Skeletal muscle tissue (tissue), 3 donors: ENCODE measurements at regions not wholly inside any gene's neighbourhood (a gene's known extent, or its start where the extent isn't known, plus 50 kb on each side); places are given as distances from the start of the nearest gene placed in this dataset.

Source experiments
- H3K27ac ChIP-seq: one replicate; pipeline ENCODE4 v1.7.0; 2013; ENCODE audit warnings: mild to moderate bottlenecking, low read depth, low read length, inconsistent platforms
- H3K27me3 ChIP-seq, 3 donors: one replicate each; pipeline ENCODE4 v1.7.0; 2013; ENCODE audit warnings: low read length in 3 of 3; ENCODE audit not compliant: control insufficient read depth in 3 of 3, insufficient read depth in 3 of 3
- H3K36me3 ChIP-seq, 3 donors: one replicate each; pipeline ENCODE4 v1.7.0; 2013; ENCODE audit warnings: low read length in 3 of 3; ENCODE audit not compliant: control insufficient read depth in 3 of 3, insufficient read depth in 3 of 3
- H3K4me1 ChIP-seq, 3 donors: one replicate each; pipeline ENCODE4 v1.7.0; 2013; ENCODE audit warnings: low read length in 3 of 3, mild to moderate bottlenecking in 3 of 3; ENCODE audit not compliant: control insufficient read depth in 3 of 3, insufficient read depth in 3 of 3
- H3K4me3 ChIP-seq, 3 donors: one replicate each; pipeline ENCODE4 v1.7.0; 2013; ENCODE audit warnings: low read length in 3 of 3
- H3K9ac ChIP-seq, 3 donors: one replicate each; pipeline ENCODE4 v1.7.0; 2013; ENCODE audit warnings: low read length in 3 of 3, mild to moderate bottlenecking in 3 of 3, moderate library complexity in 2 of 3, low read depth in 1 of 3
- H3K9me3 ChIP-seq, 3 donors: one replicate each; pipeline ENCODE4 v1.7.0; 2013; ENCODE audit warnings: low read length in 3 of 3; ENCODE audit not compliant: control insufficient read depth in 3 of 3
- donor health status: Osteomylitis.

GRCh38 chr10:64515970-64516699 lies 994.9 kb downstream of the REEP3 start:
- Histone ChIP-seq H3K36me3 (no peaks in the 10 kb centered on the region), H3K27ac (no peak overlapping the region), H3K9ac (no peak overlapping the region), H3K4me1 (no peaks in the 10 kb centered on the region), H3K4me3 (no peak overlapping the region), H3K9me3 (no peaks in the 10 kb centered on the region), H3K27me3 (no peaks in the 10 kb centered on the region)

- no peaks in the 10 kb centered on the region for H3K4me1 ChIP-seq
Measured at GRCh38 chr10:64518456-64518855, 997.3 kb downstream of the REEP3 start.

GRCh38 chr10:64519427-64519826 lies 998.2 kb downstream of the REEP3 start:
- no peaks in the 10 kb centered on the region for H3K9me3 ChIP-seq
- H3K27ac ChIP-seq: no peak overlapping the region
- no peaks in the 10 kb centered on the region for H3K27me3 ChIP-seq
- no peak overlapping the region for H3K4me3 ChIP-seq
- no peaks in the 10 kb centered on the region for H3K4me1 ChIP-seq
- no peaks in the 10 kb centered on the region for H3K36me3 ChIP-seq
- H3K9ac ChIP-seq: no peak overlapping the region

More at GRCh38 chr10:64518456-64518855, 997.3 kb downstream of the REEP3 start:
- Histone ChIP-seq H3K36me3 (no peaks in the 10 kb centered on the region), H3K27ac (no peak overlapping the region), H3K9me3 (no peaks in the 10 kb centered on the region), H3K27me3 (no peaks in the 10 kb centered on the region), H3K9ac (no peak overlapping the region), H3K4me3 (no peak overlapping the region)

- no peaks in the 10 kb centered on the region for H3K9me3 ChIP-seq
- H3K4me1 ChIP-seq: no peaks in the 10 kb centered on the region
- H3K27ac ChIP-seq: no peak overlapping the region
- H3K36me3 ChIP-seq: no peaks in the 10 kb centered on the region
- H3K27me3 ChIP-seq: no peaks in the 10 kb centered on the region
- H3K4me3 ChIP-seq: no peak overlapping the region
- H3K9ac ChIP-seq: no peak overlapping the region
Measured at GRCh38 chr10:64519831-64520230, 998.6 kb downstream of the REEP3 start.

- Histone ChIP-seq H3K36me3 (no peaks in the 10 kb centered on the region), H3K9me3 (no peaks in the 10 kb centered on the region), H3K4me3 (no peak overlapping the region), H3K27me3 (no peaks in the 10 kb centered on the region), H3K4me1 (no peaks in the 10 kb centered on the region), H3K9ac (no peak overlapping the region), H3K27ac (no peak overlapping the region)
Measured at GRCh38 chr10:64523065-64523759, 1002.0 kb downstream of the REEP3 start.

- Histone ChIP-seq H3K36me3 (no peaks in the 10 kb centered on the region), H3K9me3 (no peaks in the 10 kb centered on the region), H3K4me3 (no peak overlapping the region), H3K27me3 (no peaks in the 10 kb centered on the region), H3K9ac (no peak overlapping the region), H3K27ac (no peak overlapping the region), H3K4me1 (no peaks in the 10 kb centered on the region)
Measured at GRCh38 chr10:64528294-64529002, 1007.2 kb downstream of the REEP3 start.

GRCh38 chr10:64529003-64529350 lies 1007.8 kb downstream of the REEP3 start:
- Histone ChIP-seq H3K9ac (no peak overlapping the region), H3K9me3 (no peaks in the 10 kb centered on the region), H3K36me3 (no peaks in the 10 kb centered on the region), H3K27ac (no peak overlapping the region), H3K4me1 (no peaks in the 10 kb centered on the region), H3K4me3 (no peak overlapping the region), H3K27me3 (no peaks in the 10 kb centered on the region)

- H3K27ac ChIP-seq: no peak overlapping the region
- no peaks in the 10 kb centered on the region for H3K36me3 ChIP-seq
- no peak overlapping the region for H3K9ac ChIP-seq
- H3K9me3 ChIP-seq: no peaks in the 10 kb centered on the region
- no peaks in the 10 kb centered on the region for H3K4me1 ChIP-seq
- no peaks in the 10 kb centered on the region for H3K27me3 ChIP-seq
- H3K4me3 ChIP-seq: no peak overlapping the region
Measured at GRCh38 chr10:64534616-64535015, 1013.4 kb downstream of the REEP3 start.

- Histone ChIP-seq H3K36me3 (no peaks in the 10 kb centered on the region), H3K4me1 (no peaks in the 10 kb centered on the region), H3K9me3 (no peaks in the 10 kb centered on the region), H3K4me3 (no peak overlapping the region), H3K27me3 (no peaks in the 10 kb centered on the region), H3K27ac (no peak overlapping the region), H3K9ac (no peak overlapping the region)
Measured at GRCh38 chr10:64535131-64535867, 1014.1 kb downstream of the REEP3 start.
